GM19239 (cell line): ENCODE measurements at regions not wholly inside any gene's neighbourhood (a gene's known extent, or its start where the extent isn't known, plus 50 kb on each side); places are given as distances from the start of the nearest gene placed in this dataset.
A peak's percentile ranks its signal among the peaks of the same experiment; 100 is the strongest.
"Not testable (repeated sequence)": the region's sequence is repeated elsewhere in the genome, so short reads cannot be mapped to it uniquely, and the experiment has no call there.

ENCODE experiments used
- DNase-seq: peaks from one replicate; pipeline ENCODE4 v3.0.0; 2011; ENCODE audit warnings: low spot score; ENCODE audit not compliant: insufficient read length
- FAIRE-seq: peaks from 2 replicates; lab custom pipeline; 2011; peaks lifted over from hg19 to GRCh38; lab: Jason Lieb, UNC

DNA sequence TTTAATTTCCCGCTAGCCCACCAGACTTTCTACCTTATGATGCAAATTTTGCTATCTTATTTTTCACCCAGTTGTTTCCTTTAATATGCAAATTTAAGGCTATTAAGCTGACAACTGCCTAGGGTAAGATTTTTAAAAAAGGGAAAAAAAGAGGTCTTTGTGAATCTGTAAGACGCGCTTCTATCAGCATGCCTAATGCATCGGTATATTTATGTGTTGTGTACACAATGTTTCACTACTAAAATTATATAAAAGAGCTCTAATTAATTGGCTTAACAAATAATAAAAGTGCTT is 386.6 kb downstream of the KIF20B start:
- FAIRE-seq, result no peak
- DNase-seq, result no peak

GRCh38 chr10:90089719-90090118 is 388.3 kb downstream of the KIF20B start:
- no peak for FAIRE-seq
- DNase-seq, result no peak

DNA sequence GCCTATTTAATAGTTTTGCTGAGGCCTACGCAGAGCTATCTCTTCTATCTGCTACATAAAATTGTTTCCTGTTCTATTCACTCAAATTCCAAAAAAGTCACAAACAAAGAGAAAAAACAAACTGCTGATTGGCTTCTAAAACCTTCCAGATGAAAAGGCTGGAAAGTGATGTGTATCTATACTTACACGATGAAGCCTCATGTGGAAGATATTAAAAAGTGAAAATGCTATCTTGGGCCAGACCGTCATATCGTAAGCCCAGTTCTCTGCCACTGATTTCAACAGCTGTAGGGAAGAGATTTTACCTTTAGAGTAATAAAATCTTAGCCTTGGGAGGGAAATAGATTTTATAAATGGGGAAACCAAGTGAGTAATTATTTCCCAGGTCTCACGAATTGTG is 394.8 kb downstream of the KIF20B start:
- FAIRE-seq (no peak), DNase-seq (no peak)

DNA sequence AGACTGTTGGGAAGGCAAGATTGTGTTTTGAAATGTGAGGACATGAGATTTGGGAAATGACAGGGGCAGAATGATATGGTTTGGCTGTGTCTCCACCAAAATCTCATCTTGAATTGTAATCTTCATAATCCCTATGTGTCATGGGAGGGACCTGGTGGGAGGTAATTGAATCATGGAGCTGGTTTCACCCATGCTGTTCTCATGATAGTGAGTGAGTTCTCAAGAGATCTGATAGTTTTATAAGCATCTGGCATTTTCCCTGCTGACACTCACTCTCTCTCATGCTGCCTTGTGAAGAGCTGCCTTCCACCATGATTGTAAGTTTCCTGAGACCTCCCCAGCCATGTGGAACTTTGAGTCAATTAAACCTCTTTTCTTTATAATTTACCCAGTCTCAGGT is 406.2 kb downstream of the KIF20B start:
- FAIRE-seq, DNase-seq: not testable (repeated sequence)

DNA sequence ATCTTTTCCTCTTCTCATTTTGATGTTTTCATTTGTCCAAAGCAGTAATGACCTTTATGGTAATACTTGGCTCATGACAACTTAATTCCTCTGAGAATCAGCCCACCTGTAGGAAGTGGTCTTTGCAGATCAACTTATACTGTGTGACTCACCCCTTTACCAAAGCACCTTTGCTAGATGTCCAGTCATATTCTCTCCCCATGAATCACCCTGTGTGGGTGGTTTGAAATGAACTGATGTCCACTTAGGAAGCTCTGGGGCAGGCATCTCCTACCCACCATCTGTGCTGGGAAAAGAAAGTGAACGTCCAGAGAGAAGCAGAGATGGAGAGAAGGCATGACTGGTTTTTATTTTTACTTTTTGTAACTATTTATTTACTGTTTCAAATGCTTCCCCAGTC is 410.3 kb downstream of the KIF20B start:
- FAIRE-seq, result no peak
- no peak for DNase-seq

- DNase-seq, result no peak
- FAIRE-seq, result no peak
Observed at GRCh38 chr10:90112681-90113080, 411.3 kb downstream of the KIF20B start.

DNA sequence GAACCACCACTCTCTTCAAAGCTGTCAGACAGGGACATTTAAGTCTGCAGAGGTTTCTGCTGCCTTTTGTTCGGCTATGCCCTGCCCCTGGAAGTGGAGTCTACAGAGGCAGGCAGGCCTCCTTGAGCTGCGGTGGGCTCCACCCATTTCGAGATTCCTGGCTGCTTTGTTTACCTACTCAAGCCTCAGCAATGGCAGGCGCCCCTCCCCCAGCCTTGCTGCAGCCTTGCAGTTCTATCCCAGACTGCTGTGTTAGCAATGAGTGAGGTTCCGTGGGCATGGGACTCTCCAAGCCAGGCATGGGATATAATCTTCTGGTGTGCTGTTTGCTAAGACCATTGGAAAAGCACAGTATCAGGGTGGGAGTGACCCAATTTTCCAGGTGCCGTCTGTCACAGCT is 417.2 kb downstream of the KIF20B start:
- not testable (repeated sequence) for FAIRE-seq, DNase-seq

GRCh38 chr10:90119631-90120280 is 418.4 kb downstream of the KIF20B start:
- DNase-seq, FAIRE-seq: not testable (repeated sequence)

- FAIRE-seq, result no peak
- DNase-seq, result no peak
Observed at GRCh38 chr10:90125456-90126255, 424.3 kb downstream of the KIF20B start.

DNA sequence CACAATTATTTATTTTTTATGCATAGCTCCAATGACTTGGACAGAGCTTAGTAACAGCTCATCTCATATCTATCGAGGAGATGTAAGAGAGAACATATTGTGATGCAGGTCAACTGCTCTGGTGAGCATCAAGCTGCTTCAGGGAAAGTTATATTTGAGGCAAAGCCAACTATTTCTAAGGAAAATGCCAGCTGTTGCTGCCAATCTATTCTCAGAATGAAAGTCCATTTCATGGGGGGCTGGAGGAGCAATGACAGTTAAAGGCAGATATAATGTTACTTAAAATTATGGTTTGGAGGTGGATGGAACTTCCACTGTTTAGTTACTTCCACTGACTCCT is 424.8 kb downstream of the KIF20B start:
- FAIRE-seq, result no peak
- no peak for DNase-seq

- FAIRE-seq (no peak), DNase-seq (no peak)
Observed at GRCh38 chr10:90130321-90131086, 429.1 kb downstream of the KIF20B start.

GRCh38 chr10:90133606-90134005 is 432.2 kb downstream of the KIF20B start:
- DNase-seq (no peak), FAIRE-seq (no peak)

- FAIRE-seq (no peak), DNase-seq (no peak)
Observed at GRCh38 chr10:90136731-90137316, 435.4 kb downstream of the KIF20B start.

DNA sequence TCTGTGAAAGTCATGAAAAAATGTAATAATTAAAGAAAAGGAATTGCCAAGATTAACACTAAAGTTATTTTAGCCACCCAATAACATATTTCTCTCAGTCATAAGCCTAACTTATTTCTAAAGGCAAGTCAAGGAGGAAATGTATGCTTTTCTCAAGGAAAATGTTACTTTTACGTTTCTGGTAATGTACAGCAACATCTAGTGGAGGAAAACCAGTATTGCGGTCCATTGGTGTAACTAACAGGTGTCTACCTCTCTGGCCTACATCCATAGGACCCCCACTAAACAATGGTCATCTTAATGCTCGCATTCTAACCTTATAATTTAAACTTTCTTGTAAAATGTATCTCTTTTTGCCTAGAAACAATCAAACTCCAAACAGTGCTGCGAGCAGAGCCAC is 437.5 kb downstream of the KIF20B start:
- DNase-seq (no peak), FAIRE-seq (peak; percentile 44)

- FAIRE-seq, result no peak
- DNase-seq, result no peak
Observed at GRCh38 chr10:90141791-90142190, 440.4 kb downstream of the KIF20B start.

DNA sequence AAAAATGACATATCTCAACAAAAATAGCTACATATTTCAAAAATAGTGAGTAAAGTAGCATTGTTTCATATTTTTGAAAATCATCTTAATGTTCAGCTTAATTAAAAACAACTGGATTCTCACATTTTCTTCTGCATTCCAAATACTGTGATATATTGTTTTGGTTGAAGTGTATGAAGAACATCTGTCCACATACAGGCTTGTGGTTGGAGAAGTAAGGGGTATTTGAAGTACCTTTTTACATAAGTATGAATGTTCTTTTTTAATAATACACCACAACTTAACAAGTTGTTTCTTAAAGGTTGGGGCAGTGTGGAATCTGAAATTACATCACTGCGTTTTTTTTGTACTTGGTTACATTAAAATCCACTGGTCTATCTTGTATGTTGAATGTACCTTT is 442.5 kb downstream of the KIF20B start:
- FAIRE-seq (no peak), DNase-seq (no peak)

GRCh38 chr10:90148116-90148855 is 446.9 kb downstream of the KIF20B start:
- FAIRE-seq (no peak), DNase-seq (no peak)

DNA sequence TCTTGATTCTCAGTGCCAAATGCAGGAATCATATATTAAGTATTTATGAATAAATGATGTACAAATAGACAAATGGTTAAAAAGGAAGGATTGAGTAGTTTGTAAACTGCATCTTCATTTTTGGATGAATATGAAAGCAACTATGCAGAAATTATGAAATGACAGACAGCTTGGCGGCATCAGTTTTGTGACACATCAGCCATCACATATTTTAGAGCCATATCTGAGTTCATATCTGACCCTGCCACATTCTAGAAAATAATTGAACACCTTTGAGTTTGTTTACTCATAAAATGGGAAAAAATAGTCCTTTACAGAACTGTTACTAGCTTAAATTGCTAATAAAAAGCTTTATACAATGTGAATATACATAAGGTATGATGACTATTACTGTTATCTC is 448.2 kb downstream of the KIF20B start:
- DNase-seq (no peak), FAIRE-seq (no peak)

GRCh38 chr10:90162271-90162853 is 461.0 kb downstream of the KIF20B start:
- no peak for DNase-seq
- FAIRE-seq, result no peak
